ENCODE measurements at regions not wholly inside any gene's neighbourhood (a gene's known extent, or its start where the extent isn't known, plus 50 kb on each side); places are given as distances from the start of the nearest gene placed in this dataset.

- Histone ChIP-seq H3K27me3 (replicated peaks; ENCODE audit: insufficient read depth, low read length) (no peaks in the 10 kb centered on the region), H3K9ac (ENCODE audit: low read length) (no peak overlapping the region), H3K27ac (ENCODE audit: low read length) (no peak overlapping the region), H3K9me3 (replicated peaks; ENCODE audit: insufficient read depth, low read length) (no peaks in the 10 kb centered on the region), H3F3A (ENCODE audit: insufficient read depth, low read length) (no peaks in the 10 kb centered on the region), H3K36me3 (replicated peaks; ENCODE audit: insufficient read depth, low read length) (no peaks in the 10 kb centered on the region), H3K9me2 (replicated peaks; ENCODE audit: insufficient read depth, low read length) (no peaks in the 10 kb centered on the region), H3K79me2 (ENCODE audit: low read length) (no peaks in the 10 kb centered on the region), H3K4me2 (ENCODE audit: low read depth, low read length) (no peak overlapping the region), H3K4me1 (ENCODE audit: low read length) (no peaks in the 10 kb centered on the region), H4K20me1 (ENCODE audit: insufficient read depth, low read length) (no peaks in the 10 kb centered on the region), H2AFZ (ENCODE audit: low read length) (no peak overlapping the region), H3K4me3 (ENCODE audit: low read length) (no peak overlapping the region)
- no peak for DNase-seq
- TF ChIP-seq, protein P1, sequence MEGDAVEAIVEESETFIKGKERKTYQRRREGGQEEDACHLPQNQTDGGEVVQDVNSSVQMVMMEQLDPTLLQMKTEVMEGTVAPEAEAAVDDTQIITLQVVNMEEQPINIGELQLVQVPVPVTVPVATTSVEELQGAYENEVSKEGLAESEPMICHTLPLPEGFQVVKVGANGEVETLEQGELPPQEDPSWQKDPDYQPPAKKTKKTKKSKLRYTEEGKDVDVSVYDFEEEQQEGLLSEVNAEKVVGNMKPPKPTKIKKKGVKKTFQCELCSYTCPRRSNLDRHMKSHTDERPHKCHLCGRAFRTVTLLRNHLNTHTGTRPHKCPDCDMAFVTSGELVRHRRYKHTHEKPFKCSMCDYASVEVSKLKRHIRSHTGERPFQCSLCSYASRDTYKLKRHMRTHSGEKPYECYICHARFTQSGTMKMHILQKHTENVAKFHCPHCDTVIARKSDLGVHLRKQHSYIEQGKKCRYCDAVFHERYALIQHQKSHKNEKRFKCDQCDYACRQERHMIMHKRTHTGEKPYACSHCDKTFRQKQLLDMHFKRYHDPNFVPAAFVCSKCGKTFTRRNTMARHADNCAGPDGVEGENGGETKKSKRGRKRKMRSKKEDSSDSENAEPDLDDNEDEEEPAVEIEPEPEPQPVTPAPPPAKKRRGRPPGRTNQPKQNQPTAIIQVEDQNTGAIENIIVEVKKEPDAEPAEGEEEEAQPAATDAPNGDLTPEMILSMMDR (IDR thresholded peaks at IDR 0.05; ENCODE audit: low read length) = no peak
- TF ChIP-seq EZH2phosphoT487 (IDR thresholded peaks at IDR 0.05; ENCODE audit: low read length) (no peak), EZH2 (optimal IDR thresholded peaks at IDR 0.05; ENCODE audit: low read depth, low read length) (no peak)
These were observed 376.3 kb upstream of the PRMT6 start for GRCh38 chr1:106680216-106680615.

GRCh38 chr1:106680776-106681344, 375.6 kb upstream of the PRMT6 start:
- Histone ChIP-seq H3F3A (ENCODE audit: insufficient read depth, low read length) (no peaks in the 10 kb centered on the region), H3K79me2 (ENCODE audit: low read length) (no peaks in the 10 kb centered on the region), H3K4me1 (ENCODE audit: low read length) (no peaks in the 10 kb centered on the region), H3K9me2 (replicated peaks; ENCODE audit: insufficient read depth, low read length) (no peaks in the 10 kb centered on the region), H2AFZ (ENCODE audit: low read length) (no peak overlapping the region), H3K9me3 (replicated peaks; ENCODE audit: insufficient read depth, low read length) (no peaks in the 10 kb centered on the region), H4K20me1 (ENCODE audit: insufficient read depth, low read length) (no peaks in the 10 kb centered on the region), H3K36me3 (replicated peaks; ENCODE audit: insufficient read depth, low read length) (no peaks in the 10 kb centered on the region), H3K9ac (ENCODE audit: low read length) (no peak overlapping the region), H3K4me3 (ENCODE audit: low read length) (no peak overlapping the region), H3K27ac (ENCODE audit: low read length) (no peak overlapping the region), H3K4me2 (ENCODE audit: low read depth, low read length) (no peak overlapping the region), H3K27me3 (replicated peaks; ENCODE audit: insufficient read depth, low read length) (no peaks in the 10 kb centered on the region)
- TF ChIP-seq, protein P1 (IDR thresholded peaks at IDR 0.05; ENCODE audit: low read length) = no peak
- TF ChIP-seq EZH2 (optimal IDR thresholded peaks at IDR 0.05; ENCODE audit: low read depth, low read length) = no peak
- TF ChIP-seq EZH2phosphoT487 (IDR thresholded peaks at IDR 0.05; ENCODE audit: low read length) = no peak
- no peak for DNase-seq

DNA sequence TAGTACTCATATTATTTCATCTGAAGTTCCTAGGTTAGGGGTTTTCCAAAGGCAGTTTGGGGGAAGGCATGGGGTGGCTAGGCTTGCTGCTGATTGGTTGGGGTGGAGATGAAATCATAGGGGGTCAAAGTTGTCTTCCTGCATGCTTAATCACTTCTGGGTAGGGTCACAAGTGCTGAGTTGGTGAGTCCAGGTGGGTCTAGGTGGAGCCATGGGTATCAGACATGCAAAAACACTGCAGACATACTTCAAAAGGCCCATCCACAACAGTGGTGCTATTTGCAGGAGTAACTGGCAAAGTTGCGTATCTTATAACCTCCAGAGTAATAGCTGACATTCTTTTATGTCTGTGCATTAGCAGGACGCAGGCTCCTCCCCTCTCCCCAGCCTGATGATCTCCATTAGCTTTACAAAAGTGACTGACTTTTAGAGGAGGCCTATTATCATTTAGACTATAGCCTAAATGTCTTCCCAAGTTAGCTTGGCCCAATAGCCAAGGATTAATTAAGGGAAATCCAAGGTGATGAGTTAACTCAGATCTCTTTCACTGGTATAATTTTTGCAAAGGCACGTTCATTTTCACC, 374.4 kb upstream of the PRMT6 start:
- H3K27ac ChIP-seq (ENCODE audit: low read length) = no peak overlapping the region
- TF ChIP-seq EZH2 (optimal IDR thresholded peaks at IDR 0.05; ENCODE audit: low read depth, low read length) = no peak
- TF ChIP-seq EZH2phosphoT487 (IDR thresholded peaks at IDR 0.05; ENCODE audit: low read length) = no peak
- TF ChIP-seq, protein P1 (IDR thresholded peaks at IDR 0.05; ENCODE audit: low read length) = no peak

More for the DNA sequence above, 374.4 kb upstream of the PRMT6 start:
- Histone ChIP-seq H3K9me3 (replicated peaks; ENCODE audit: insufficient read depth, low read length) (no peaks in the 10 kb centered on the region), H3K9me2 (replicated peaks; ENCODE audit: insufficient read depth, low read length) (no peaks in the 10 kb centered on the region), H2AFZ (ENCODE audit: low read length) (no peak overlapping the region), H3K36me3 (replicated peaks; ENCODE audit: insufficient read depth, low read length) (no peaks in the 10 kb centered on the region), H3F3A (ENCODE audit: insufficient read depth, low read length) (no peaks in the 10 kb centered on the region), H3K27me3 (replicated peaks; ENCODE audit: insufficient read depth, low read length) (no peaks in the 10 kb centered on the region), H3K79me2 (ENCODE audit: low read length) (no peaks in the 10 kb centered on the region), H3K9ac (ENCODE audit: low read length) (no peak overlapping the region), H3K4me1 (ENCODE audit: low read length) (no peaks in the 10 kb centered on the region), H3K4me2 (ENCODE audit: low read depth, low read length) (no peak overlapping the region), H4K20me1 (ENCODE audit: insufficient read depth, low read length) (no peaks in the 10 kb centered on the region), H3K4me3 (ENCODE audit: low read length) (no peak overlapping the region)
- no peak for DNase-seq

Measured in MM.1S (cell line).